ENCODE measurements at regions not wholly inside any gene's neighbourhood (a gene's known extent, or its start where the extent isn't known, plus 50 kb on each side); places are given as distances from the start of the nearest gene placed in this dataset.
"Not testable (repeated sequence)": the region's sequence is repeated elsewhere in the genome, so short reads cannot be mapped to it uniquely, and the experiment has no call there.

DNA sequence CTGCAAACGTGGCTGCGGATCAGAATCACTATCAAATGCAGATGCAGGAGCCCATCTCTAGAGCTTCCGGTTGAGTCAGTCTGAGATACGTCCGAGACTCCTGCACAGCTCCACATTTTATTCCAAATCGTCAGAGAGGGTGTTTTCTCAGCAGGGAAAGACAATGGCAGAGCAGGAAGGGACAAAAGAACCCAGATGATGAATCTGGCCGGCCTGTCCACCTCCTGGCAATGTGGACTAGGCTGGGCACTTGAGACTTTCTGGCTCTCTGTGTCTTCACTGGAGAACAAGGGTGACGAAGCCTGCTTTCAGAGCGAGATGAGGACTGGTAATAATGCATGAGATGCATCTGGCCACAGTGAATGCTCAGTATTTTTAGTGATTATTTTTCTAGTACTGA, 255.9 kb upstream of the MYT1L start:
- H3K4me3 ChIP-seq (ENCODE audit: low read length), result no peak overlapping the region
- TF ChIP-seq ZNF274 (IDR thresholded peaks at IDR 0.05; ENCODE audit: low read depth, low read length), result no peak

- no peak for TF ChIP-seq ZNF274 (IDR thresholded peaks at IDR 0.05; ENCODE audit: low read depth, low read length)
- no peak overlapping the region for H3K4me3 ChIP-seq (ENCODE audit: low read length)
Observed at GRCh38 chr2:2586068-2586776, 255.1 kb upstream of the MYT1L start.

GRCh38 chr2:2582998-2583545, 252.0 kb upstream of the MYT1L start:
- no peak for TF ChIP-seq ZNF274 (IDR thresholded peaks at IDR 0.05; ENCODE audit: low read depth, low read length)

GRCh38 chr2:2581331-2582159, 250.5 kb upstream of the MYT1L start:
- no peak for TF ChIP-seq ZNF274 (IDR thresholded peaks at IDR 0.05; ENCODE audit: low read depth, low read length)
- no peak overlapping the region for H3K4me3 ChIP-seq (ENCODE audit: low read length)

More at GRCh38 chr2:2582998-2583545, 252.0 kb upstream of the MYT1L start:
- H3K4me3 ChIP-seq (ENCODE audit: low read length), result no peak overlapping the region

DNA sequence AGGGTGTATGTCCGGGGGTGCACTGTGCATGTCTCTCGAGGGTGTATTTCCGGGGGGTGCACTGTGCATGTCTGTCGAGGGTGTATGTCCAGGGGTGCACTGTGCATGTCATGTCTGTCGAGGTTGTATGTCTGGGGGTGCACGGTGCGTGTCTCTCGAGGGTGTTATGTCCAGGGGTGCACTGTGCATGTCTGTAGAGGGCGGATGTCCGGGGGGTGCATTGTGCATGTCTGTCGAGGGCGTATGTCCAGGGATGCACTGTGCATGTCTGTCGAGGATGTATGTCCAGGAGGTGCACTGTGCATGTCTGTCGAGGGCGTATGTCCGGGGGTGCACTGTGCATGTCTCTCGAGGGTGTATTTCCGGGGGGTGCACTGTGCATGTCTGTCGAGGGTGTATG, 249.8 kb upstream of the MYT1L start:
- H3K4me3 ChIP-seq (ENCODE audit: low read length), result not testable (repeated sequence)

- H3K4me3 ChIP-seq (ENCODE audit: low read length), result no peak overlapping the region
- TF ChIP-seq ZNF274 (IDR thresholded peaks at IDR 0.05; ENCODE audit: low read depth, low read length), result no peak
Observed at GRCh38 chr2:2580341-2580740, 249.3 kb upstream of the MYT1L start.

DNA sequence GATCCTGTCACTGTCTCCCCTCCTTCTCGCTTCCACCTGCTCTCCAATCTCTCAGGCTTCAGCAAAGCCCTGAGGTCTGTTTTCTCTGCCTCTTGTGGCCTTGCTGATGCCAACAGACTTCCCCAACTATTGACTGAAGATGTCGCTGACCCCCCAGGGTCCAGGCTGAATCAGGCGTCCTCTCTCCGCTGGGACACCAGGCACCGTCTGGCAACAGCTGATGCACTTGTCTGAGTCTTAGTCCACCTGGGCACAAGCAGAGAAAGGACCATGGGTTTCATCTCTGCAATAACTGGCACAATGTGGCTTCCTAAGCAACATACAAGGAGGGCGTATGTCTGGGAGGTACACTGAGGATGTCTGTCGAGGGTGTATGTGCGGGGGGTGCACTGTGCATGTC, 248.7 kb upstream of the MYT1L start:
- no peak for TF ChIP-seq ZNF274 (IDR thresholded peaks at IDR 0.05; ENCODE audit: low read depth, low read length)
- no peak overlapping the region for H3K4me3 ChIP-seq (ENCODE audit: low read length)

- no peak for TF ChIP-seq ZNF274 (IDR thresholded peaks at IDR 0.05; ENCODE audit: low read depth, low read length)
- H3K4me3 ChIP-seq (ENCODE audit: low read length), result no peak overlapping the region
Observed at GRCh38 chr2:2577407-2577831, 246.3 kb upstream of the MYT1L start.

- no peak overlapping the region for H3K4me3 ChIP-seq (ENCODE audit: low read length)
- no peak for TF ChIP-seq ZNF274 (IDR thresholded peaks at IDR 0.05; ENCODE audit: low read depth, low read length)
Observed at GRCh38 chr2:2575870-2576386, 244.9 kb upstream of the MYT1L start.

DNA sequence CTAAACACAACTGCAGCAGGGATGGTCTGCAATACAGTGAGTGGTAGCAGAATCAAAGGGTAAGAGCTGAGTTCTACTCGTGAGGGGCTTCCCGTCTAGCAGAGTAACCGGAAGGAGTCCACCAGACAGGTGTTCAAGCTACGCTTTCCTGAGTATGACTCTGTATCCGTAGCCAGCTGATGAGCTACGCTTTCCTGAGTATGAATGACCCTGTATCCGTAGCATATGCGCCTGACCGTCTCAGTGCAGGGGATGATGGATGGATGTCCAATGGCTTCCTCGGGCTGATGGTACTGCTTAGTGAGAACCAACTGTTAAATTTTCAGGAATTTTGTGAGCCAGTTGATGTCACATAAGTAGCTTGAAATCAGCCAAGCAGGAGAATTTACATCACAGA, 244.1 kb upstream of the MYT1L start:
- no peak for TF ChIP-seq ZNF274 (IDR thresholded peaks at IDR 0.05; ENCODE audit: low read depth, low read length)
- no peak overlapping the region for H3K4me3 ChIP-seq (ENCODE audit: low read length)

GRCh38 chr2:2574401-2575180, 243.5 kb upstream of the MYT1L start:
- no peak for TF ChIP-seq ZNF274 (IDR thresholded peaks at IDR 0.05; ENCODE audit: low read depth, low read length)
- H3K4me3 ChIP-seq (ENCODE audit: low read length), result no peak overlapping the region

DNA sequence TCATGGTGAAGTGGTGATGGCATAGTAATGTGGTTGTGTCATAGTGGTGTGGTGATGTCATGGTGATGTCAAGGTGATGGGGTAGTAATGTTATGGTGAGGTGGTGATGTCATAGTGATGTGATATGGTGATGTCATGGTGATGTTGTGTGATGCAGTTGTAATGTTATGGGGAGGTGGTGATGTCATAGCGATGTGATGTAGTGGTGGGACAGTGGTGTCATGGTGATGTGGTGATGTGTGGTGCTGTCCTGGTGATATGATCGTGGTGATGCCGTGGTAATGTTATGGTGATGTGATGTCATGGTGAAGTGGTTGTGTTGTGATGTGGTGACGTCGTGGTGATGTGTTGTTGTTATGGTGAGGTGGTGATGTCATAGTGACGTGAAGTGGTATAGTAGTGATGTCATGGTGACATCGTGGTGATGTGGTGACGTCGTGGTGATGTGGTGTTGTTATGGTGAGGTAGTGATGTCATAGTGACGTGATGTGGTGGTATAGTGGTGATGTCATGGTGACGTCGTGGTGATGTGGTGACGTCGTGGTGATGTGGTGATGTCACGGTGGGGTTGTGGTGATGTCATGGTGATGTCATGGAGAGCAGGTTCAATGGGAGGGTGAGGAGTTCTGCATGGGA, 242.7 kb upstream of the MYT1L start:
- H3K4me3 ChIP-seq (ENCODE audit: low read length), result no peak overlapping the region
- no peak for TF ChIP-seq ZNF274 (IDR thresholded peaks at IDR 0.05; ENCODE audit: low read depth, low read length)

DNA sequence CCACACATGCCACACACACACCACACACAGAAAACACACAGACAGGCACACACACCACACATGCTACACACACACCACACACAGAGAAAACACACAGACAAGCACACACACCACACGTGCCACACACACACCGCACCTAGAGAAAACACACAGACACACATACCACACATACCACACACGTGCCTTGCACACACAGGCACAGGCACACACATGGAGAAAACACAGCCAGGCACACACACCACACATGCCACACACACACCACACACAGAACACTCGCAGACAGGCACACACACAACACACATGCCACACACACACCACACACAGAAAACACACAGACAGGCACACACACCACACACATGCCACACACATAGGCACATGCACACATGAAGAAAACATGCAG, 242.1 kb upstream of the MYT1L start:
- no peak overlapping the region for H3K4me3 ChIP-seq (ENCODE audit: low read length)
- no peak for TF ChIP-seq ZNF274 (IDR thresholded peaks at IDR 0.05; ENCODE audit: low read depth, low read length)
